GM18498 (cell line): ENCODE measurements at regions not wholly inside any gene's neighbourhood (a gene's known extent, or its start where the extent isn't known, plus 50 kb on each side); places are given as distances from the start of the nearest gene placed in this dataset.

Experiments
- ATAC-seq: cut with Tn5 transposase; IDR thresholded peaks from one replicate; pipeline ENCODE4 v1.9.1; 2021; ENCODE audit warnings: mild to moderate bottlenecking, moderate library complexity; ENCODE audit not compliant: unreplicated experiment

DNA sequence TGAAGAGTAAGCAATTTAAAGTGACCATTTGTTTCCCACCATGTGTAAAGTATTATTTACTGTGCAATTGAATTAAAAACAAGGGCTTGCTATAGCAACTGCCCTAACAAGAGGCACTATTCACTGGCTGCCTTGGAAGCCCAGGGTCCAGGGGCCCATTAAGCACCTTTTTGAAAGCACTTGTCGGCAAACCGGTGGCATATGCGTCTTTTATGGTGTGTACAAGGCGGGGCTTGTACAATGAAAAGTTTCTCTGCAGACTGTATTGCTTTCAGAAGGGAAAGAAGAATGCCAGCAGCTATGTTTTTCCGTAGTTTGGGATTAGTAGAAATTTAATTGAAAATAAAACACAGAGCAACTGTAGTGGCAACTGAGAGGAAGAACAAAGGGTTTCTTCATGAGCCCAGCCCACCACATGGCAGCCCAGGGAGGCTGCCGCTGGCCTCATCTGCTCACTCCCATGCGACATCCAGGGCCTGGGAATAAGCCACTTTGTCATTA, 279.5 kb upstream of the PARD3B start:
- no peak for ATAC-seq

DNA sequence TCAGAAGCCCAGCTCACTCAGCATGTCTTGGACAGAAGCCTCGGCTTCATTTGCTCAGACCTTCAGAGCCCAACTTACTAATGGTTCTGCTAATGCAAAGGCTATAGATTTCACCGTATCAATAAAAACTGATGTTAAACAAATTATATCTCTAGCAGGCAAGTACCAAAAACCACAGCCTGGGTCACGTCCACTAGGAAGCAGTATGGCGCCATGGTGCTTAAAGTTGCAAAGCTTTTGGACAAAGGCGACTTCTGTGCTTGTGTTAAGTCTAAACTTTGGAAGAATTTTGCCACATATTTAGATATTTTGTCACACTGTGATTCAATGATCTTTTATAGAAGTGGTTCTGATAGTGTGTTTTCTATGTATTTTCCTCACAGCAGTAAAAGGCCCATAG, 276.8 kb upstream of the PARD3B start:
- no peak for ATAC-seq

DNA sequence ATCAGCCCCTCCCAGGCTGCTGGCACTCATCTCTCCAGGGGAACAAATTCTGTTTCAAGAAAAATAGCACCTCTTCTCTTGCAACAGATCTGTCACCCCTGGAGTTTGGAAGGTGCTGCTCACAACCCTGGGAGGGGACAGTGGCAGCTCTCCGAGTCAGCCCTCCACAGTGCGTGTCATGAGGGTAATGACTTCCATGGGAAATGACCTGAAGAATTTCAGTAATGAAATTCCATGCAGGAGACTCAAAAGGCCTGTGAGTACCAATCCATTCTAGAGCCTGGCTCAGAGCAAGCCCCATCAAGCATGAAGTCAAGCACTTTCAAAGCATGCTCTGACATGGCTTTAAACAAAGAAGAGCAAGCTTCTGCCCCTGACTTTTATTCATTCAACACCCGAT, 276.3 kb upstream of the PARD3B start:
- no peak for ATAC-seq

DNA sequence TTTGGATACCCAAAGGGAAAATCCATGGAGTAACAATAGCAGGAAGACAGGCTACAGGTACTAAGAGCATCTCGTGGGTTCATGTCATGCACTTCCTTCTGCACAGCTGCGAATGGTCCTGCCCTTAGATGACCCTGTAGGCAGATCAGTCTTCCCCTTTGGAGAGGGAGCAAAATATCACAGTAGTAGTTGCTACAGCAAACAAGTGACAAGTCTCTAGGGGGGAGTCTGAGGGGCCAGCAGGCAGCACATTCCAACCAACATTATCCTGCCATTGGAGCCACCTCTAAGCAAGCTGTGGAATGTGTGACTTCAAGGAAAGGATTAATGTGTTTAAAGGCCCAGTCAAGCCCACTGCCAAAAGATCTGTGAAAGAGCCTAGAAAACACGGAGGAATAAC, 273.2 kb upstream of the PARD3B start:
- ATAC-seq: no peak

DNA sequence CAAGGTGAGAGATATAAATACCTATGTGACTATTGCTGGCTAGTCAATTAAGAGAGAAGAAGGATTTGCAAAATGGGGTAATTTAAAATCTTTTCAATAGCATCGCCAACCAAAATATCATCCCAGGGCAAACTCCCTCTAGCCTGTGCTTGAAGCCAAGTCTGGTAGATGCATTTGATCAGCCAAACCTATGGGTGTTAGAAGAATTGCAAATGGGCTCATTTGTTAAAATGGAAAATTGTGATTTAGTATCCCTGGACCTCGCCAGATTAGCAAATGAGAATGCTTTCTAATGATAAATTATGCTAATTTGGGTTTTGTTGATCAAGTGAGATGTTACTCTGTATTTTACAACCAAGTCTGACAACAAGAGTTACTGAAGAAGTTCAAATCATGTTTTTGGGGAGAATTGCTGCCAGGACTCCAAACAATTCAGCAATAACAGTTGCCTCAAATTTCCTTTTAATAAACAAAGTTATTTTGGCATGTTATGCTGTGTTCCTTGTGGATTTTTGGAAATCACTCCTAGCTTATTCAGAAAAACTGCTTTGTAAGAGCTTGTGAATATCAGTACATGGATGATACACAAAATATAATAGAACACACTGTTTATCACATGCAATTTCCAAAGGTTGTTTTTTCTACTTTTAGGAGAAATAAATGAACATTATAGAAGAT, 272.5 kb upstream of the PARD3B start:
- ATAC-seq: no peak

DNA sequence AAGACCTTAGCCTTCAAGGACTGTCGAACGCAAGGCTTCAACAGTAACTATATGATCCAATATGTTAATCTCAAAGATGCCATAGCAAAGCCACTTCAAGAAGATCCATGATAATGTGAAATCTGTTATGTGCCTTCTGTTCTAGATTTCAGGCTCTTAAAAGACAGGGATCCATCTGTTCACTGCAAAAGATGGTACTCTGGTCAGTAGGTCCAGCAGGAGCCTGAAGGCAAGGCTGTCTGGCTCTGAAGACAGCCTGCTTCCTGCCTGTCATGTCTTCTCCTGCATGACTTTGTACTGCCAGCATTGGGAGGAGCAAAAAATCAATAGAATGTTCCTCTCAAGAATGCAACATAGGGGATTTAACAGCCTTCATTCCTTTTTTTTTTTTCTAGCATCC, 270.8 kb upstream of the PARD3B start:
- ATAC-seq: no peak

DNA sequence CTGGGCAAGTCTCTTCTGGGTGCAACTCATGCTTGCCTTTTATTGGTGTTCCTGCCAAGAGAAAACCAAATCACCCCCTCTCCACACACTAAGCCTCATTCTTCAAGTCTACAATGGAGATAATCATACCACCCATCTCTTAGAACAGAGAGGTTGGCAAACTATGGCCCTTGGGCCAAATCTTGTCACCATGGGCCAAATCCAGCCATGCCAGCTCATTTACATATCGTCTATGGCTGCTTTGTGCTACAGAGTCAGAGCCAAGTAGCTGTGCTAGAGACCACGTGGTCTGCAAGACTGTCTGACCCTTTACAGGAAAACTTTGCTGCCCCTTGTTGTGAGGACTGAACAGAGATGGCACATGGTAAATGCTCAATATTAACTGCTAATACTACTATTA, 270.3 kb upstream of the PARD3B start:
- ATAC-seq: no peak

DNA sequence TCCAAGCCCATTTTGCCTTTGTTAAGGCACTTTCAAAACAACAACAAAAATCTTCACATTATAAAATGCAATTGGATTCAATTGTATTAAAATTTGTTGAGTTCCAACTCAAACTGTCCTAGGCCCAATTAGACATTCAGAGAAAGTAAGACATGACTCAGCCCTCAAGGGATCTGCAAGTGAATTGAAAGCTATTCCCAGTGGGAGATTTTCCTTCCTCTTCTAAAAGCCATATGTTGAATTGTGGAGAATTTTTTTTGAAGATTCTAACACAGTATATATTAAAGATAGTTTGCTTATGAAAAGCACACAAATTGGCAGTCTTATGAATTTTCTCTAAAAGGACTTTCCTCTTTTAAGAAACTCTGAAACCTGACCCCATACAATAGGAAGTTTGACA, 268.0 kb upstream of the PARD3B start:
- ATAC-seq: no peak

DNA sequence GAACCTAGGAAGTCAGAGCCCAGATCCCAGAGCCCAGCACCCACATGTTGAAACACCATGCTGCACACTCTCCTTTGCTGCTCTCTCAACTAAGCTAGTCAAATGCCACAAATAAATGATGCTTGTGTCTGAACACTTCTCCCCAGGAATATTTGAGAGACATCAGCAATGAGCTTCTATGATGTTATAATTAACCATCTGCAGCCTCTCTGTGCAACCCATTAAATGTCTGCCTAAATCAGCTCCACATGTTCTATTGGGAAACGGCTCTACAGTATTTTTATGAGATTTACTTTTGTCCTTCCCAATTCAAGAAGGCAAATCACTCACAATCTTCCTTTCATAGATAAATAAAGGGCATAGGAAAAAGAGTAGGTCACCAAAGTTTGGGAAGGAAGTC, 266.8 kb upstream of the PARD3B start:
- ATAC-seq: no peak

DNA sequence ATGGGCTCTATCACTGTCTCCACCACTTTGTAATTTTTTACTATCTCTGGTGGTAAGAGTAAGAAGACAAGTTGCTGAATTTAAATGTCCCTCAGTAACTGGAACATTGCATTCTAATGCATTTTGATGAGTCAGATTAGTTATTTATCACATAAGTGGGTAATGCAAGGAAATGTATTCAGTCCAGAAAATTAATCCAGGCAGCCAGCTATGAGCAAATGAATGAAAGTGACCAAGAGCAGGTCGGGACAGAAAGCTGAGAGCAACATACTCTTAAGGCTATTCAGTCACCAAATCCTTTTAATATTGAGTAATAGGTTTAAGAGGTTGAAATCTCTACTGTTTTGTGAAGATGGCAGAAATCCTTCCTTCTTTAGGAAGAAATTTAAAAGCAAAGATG, 265.5 kb upstream of the PARD3B start:
- no peak for ATAC-seq

DNA sequence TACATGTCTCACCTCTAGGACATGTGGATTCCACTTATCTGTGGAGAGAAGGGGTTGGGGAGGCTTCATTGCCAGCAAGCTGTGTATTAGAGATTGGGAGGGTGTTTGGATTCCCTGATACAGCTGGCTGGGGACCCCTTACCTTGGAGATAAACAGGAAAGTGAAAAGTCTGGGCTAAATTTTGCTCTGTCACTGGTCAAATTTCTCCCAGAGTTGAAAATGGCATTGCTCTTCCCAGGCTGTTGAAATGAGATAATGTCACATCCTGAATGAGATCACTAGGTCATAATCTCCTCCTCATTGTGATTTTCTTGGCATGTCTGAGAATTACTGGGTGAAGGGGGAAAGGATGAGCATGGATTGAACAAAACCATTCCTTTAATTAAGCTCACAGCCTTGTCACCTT, 265.0 kb upstream of the PARD3B start:
- no peak for ATAC-seq

DNA sequence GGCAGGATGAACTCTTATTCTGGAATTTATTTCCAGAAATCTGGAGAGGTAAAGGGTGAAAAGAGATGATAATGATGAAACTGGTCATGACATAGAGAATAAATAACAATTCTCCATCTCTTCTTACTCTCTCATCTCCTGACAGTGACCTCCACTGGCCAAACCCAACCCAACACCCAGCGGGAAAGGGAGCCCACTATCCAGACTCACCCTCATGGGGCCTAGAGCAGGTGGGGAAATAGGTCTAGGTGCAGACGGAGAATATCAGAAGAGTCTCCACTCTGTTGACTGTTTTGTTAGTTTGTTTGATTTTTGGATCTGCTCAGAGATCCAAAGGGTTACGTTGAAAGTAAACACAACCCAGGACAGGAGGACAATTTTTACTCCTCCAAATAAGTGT, 263.2 kb upstream of the PARD3B start:
- no peak for ATAC-seq

DNA sequence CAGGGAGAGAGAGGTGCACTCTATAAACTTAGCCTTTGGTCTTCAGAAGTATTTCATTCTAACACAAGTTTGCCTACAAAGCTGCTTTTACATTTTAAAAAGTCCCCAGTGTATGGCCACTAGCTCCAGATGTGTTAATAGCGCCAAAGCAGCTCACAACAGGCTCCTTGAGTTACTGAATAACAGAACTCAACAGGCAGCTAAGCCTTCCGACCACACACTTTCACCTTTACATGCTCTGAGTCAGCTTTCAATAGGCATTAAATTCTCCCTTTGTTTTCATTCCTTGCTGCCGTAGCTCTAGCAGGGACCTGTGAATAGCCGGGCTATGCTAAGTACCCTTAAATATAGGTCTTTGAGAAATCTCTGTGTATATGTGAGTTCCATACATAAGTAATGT, 262.8 kb upstream of the PARD3B start:
- peak; percentile 65 for ATAC-seq

DNA sequence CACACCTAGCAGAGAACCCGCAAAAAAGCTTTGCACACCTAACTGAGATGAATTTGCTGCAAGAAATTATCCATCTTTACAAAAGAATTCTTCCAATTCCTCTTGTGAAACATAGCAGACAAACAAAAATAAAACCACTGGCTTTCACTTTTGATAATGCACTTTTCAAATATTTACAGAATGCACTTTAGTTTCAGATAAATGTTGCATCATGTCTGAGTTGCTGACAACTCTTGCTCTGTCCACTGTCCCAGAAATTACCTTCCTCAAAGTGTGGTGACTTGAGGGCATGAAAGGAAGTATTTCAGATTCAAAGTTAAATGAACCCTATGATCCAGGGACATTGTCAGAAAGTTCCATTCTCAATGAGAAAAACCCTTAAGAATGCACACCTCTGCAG, 256.2 kb upstream of the PARD3B start:
- no peak for ATAC-seq

DNA sequence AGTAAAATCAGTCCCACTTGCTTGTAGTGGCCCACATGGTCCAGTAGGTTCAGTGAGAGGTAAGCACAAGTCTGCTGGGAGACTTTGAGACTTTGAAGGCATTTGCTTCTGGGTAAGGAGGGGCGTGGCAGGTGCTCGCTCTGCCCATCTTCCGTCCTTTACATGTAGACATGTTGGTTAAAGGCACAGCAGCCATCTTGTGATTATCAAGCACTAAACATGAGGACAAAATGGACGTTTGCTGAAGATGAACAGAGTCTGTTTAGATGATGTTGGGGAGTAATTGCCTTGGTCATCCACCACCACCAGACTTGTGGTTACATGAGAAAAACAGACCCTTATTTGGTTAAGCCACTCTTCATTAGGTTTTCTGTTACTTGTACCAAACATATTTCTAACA, 252.8 kb upstream of the PARD3B start:
- no peak for ATAC-seq

DNA sequence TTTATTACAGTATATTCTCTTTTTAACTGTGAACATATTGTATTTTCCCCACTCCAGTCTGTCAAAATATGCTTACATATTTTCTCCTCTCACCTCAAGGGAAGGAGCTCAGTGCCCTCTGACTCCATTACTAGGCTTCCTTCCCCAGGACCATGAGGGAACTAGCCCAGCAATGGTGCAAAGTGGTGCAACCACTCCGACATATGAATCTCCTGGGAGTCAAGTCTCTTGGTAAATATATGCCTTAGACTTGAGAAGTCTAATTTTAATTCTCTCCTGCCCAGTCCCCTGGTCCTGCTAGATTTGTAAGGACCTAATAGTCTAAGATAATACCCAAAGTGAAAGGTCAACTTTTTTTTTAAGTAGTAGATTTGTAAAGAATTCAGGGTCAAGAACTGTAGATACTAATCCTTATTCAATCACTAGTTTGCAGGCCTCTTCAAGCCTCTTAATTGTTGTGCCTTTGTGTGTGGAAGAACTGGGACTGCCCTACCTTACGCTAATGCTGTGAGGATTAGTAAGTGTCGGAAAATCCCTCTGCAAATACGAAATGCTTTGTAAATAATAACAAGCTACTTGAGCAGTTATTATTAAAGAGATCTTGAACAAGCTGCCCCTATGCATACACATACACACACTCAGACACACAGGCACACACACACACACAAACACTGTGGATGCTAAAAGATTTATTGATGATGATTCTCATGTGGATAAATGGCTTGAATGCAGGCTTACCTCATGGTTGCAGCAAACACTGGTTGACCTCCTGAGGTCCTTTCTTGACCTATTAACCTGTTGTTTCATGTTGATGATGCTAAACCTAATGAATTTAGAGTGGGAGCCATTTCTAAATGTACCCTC, 251.2 kb upstream of the PARD3B start:
- no peak for ATAC-seq

DNA sequence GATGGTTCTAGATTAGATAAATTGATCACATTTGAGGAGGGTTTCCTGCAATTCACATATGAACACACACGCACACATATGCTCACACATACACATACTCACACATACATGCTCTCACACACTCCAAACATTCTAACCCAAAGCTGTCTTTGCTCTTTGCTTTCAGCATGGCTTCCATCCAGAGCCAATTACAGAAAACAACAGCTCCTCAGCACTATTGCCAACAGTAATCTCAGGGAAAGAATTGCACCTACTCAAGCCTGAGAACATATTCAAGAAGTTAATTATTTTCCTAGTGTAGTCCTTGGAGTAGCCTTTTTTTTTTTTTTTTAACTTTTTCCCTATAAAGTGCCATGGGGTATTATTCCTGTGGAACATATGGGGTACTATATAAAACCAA, 246.9 kb upstream of the PARD3B start:
- ATAC-seq: no peak

DNA sequence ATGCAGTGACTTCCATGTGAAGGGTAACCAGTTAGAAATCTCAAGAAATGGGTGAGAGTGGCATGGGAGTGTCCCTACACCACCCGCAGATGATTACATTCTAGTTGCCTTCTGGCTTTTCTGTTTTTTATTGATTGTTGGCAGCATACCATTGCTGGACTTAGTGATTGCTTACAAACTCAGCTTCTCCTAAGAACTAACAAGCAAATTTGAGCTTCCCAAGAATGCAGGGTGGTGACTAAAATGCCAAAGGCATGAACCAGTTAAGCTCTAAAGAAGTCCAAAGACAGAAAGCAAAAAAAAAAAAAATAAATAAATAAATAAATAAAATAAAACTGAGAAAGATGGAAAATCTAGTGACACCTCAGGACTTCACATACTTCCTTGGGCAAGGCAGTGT, 245.5 kb upstream of the PARD3B start:
- no peak for ATAC-seq

DNA sequence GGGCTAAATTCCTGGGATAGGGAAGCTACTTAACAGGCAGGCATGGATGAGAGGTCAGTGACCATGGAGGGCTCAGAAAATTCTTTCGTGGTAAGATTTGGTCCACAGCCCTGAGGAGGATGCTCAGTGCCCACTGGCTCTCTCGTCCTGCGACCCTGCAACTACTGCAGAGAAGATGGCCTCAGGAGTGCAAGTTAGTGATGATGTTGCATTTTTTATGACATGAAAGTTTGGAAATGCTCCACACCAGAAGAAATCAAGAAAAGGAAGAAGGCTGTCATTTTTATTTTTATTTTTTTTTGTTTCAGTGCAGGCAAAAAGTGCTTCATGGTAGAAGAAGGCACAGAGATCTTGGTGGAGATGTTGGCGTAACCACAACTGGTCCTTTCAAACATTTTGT, 238.6 kb upstream of the PARD3B start:
- no peak for ATAC-seq

DNA sequence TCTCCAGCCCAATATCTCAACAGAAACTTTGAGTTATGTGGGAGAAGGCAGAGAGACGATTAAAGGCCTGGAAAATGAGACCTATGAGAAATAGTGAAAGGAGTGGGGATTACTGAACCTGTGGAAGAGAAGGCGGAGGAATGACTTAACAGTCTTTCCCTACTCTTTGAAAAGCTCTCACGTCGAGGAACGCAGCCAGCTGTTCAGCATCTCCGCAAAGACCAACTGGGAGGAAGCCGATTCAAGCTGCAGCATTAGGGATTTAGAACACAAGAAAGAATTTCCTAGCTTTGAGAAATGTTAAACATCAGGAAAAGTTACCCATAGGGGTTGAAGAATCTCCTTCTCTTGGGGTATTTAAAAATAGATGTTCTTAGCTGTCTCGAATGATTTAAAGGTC, 233.2 kb upstream of the PARD3B start:
- ATAC-seq: no peak

DNA sequence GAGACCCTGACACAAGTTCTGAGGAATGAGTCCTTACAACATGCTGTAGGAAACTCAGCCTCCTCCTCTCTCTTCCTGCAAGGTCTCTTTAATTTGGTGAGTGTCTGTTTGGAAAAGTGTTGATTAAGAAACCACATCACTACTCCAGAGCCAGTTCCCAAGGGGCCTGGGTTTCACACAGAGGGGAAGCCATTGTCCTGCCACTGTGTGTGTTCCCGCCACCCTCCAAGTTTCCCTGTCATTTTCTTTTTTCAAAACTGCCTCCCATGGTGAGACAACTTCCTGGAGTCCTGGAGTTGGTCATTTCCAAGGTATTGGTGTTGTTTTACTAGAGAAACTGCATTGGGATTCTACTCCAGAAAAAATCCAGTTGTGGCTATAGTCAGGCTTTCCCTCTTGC, 232.0 kb upstream of the PARD3B start:
- ATAC-seq: no peak

DNA sequence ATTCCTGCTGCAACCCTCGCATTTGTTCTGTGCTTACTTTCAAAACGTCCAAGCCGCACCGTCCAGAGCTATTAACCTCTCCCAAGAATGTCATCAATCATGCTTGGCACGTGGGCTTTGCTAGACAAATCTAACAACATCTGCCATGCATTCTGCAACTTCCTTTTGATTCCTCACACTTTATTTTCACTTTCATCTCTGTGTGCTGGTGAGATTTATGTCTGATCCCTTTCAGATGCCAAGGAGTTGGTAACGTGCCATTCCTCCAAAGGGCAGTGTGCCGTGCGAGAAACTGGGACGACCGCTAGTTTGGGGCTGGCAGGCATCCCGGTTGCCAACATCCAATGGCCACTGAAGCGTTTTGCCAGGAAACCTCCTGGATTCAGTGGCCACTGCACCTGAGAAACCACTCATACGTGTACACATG, 230.0 kb upstream of the PARD3B start:
- ATAC-seq: no peak
